HepG2 (cell line): ENCODE measurements at regions not wholly inside any gene's neighbourhood (a gene's known extent, or its start where the extent isn't known, plus 50 kb on each side); places are given as distances from the start of the nearest gene placed in this dataset.

ENCODE experiments used
- DNMT3B ChIP-seq: conservative IDR thresholded peaks from 2 replicates; pipeline ENCODE4 v1.6.1; 2016; ENCODE audit warnings: missing biosample characterization, control low read depth
- JUND ChIP-seq: sonication (generic); formaldehyde crosslinking; IDR thresholded peaks from 2 replicates; pipeline ENCODE4 v1.8.0; 2022; ENCODE audit warnings: mild to moderate bottlenecking, missing genetic modification reagents
- NCOA1 ChIP-seq: sonication (generic); formaldehyde crosslinking; IDR thresholded peaks from 2 replicates; pipeline ENCODE4 v1.9.0; 2021; ENCODE audit warnings: missing genetic modification reagents
- ZNF678 ChIP-seq: sonication (generic); formaldehyde crosslinking; IDR thresholded peaks from 2 replicates; pipeline ENCODE4 v1.4.0; 2020; ENCODE audit warnings: mild to moderate bottlenecking, missing genetic modification reagents
- TF ChIP-seq, protein P1 (sequence below), 2 experiments: fragments of 450-650 bp in 1 of 2; sonication (generic) in 1 of 2; formaldehyde crosslinking in 1 of 2; IDR thresholded peaks; 2 replicates each; pipeline versions ENCODE4 v1.6.1 to v1.8.0; 2016 to 2022; ENCODE audit warnings: antibody characterized with exemption in 1 of 2, mild to moderate bottlenecking in 1 of 2, missing genetic modification reagents in 1 of 2
- TF ChIP-seq, protein P2 (sequence below): IDR thresholded peaks from 2 replicates; pipeline ENCODE4 v1.6.1; 2016; ENCODE audit warnings: missing compliant biosample characterization, missing genetic modification reagents, borderline replicate concordance
- TF ChIP-seq, protein P3 (sequence below): sonication (generic); formaldehyde crosslinking; conservative IDR thresholded peaks from 2 replicates; pipeline ENCODE4 v1.4.0; 2020; ENCODE audit warnings: missing genetic modification reagents

GRCh38 chr1:170240409-170240808 is 94.7 kb downstream of the NTMT2 start (continued):
- TF ChIP-seq DNMT3B (no peak), JUND (CRISPR knock-in tag) (no peak), NCOA1 (CRISPR knock-in tag) (no peak), ZNF678 (CRISPR knock-in tag) (no peak)
- TF ChIP-seq, protein P1, sequence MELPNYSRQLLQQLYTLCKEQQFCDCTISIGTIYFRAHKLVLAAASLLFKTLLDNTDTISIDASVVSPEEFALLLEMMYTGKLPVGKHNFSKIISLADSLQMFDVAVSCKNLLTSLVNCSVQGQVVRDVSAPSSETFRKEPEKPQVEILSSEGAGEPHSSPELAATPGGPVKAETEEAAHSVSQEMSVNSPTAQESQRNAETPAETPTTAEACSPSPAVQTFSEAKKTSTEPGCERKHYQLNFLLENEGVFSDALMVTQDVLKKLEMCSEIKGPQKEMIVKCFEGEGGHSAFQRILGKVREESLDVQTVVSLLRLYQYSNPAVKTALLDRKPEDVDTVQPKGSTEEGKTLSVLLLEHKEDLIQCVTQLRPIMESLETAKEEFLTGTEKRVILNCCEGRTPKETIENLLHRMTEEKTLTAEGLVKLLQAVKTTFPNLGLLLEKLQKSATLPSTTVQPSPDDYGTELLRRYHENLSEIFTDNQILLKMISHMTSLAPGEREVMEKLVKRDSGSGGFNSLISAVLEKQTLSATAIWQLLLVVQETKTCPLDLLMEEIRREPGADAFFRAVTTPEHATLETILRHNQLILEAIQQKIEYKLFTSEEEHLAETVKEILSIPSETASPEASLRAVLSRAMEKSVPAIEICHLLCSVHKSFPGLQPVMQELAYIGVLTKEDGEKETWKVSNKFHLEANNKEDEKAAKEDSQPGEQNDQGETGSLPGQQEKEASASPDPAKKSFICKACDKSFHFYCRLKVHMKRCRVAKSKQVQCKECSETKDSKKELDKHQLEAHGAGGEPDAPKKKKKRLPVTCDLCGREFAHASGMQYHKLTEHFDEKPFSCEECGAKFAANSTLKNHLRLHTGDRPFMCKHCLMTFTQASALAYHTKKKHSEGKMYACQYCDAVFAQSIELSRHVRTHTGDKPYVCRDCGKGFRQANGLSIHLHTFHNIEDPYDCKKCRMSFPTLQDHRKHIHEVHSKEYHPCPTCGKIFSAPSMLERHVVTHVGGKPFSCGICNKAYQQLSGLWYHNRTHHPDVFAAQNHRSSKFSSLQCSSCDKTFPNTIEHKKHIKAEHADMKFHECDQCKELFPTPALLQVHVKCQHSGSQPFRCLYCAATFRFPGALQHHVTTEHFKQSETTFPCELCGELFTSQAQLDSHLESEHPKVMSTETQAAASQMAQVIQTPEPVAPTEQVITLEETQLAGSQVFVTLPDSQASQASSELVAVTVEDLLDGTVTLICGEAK (IDR thresholded peaks at IDR 0.05) = no peak
- TF ChIP-seq, protein P1 (CRISPR knock-in tag; IDR thresholded peaks at IDR 0.05) = no peak
- TF ChIP-seq, protein P2, sequence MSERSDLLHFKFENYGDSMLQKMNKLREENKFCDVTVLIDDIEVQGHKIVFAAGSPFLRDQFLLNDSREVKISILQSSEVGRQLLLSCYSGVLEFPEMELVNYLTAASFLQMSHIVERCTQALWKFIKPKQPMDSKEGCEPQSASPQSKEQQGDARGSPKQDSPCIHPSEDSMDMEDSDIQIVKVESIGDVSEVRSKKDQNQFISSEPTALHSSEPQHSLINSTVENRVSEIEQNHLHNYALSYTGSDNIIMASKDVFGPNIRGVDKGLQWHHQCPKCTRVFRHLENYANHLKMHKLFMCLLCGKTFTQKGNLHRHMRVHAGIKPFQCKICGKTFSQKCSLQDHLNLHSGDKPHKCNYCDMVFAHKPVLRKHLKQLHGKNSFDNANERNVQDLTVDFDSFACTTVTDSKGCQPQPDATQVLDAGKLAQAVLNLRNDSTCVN = no peak
- TF ChIP-seq, protein P3, sequence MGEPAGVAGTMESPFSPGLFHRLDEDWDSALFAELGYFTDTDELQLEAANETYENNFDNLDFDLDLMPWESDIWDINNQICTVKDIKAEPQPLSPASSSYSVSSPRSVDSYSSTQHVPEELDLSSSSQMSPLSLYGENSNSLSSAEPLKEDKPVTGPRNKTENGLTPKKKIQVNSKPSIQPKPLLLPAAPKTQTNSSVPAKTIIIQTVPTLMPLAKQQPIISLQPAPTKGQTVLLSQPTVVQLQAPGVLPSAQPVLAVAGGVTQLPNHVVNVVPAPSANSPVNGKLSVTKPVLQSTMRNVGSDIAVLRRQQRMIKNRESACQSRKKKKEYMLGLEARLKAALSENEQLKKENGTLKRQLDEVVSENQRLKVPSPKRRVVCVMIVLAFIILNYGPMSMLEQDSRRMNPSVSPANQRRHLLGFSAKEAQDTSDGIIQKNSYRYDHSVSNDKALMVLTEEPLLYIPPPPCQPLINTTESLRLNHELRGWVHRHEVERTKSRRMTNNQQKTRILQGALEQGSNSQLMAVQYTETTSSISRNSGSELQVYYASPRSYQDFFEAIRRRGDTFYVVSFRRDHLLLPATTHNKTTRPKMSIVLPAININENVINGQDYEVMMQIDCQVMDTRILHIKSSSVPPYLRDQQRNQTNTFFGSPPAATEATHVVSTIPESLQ (CRISPR knock-in tag) = no peak
- TF ChIP-seq, all 625 proteins: peak for 0
